K562 (cell line): ENCODE measurements at regions not wholly inside any gene's neighbourhood (a gene's known extent, or its start where the extent isn't known, plus 50 kb on each side); places are given as distances from the start of the nearest gene placed in this dataset.

ENCODE experiments used
- ATAC-seq: fragments of 200-7000 bp; cut with Tn5 transposase; 3 replicates; pipeline ENCODE4 v1.9.1; 2020; ENCODE audit warnings: moderate library complexity
- BruUV-seq: library from RNA; stranded (reverse); fragments of 400-500 nt; replicated peaks from 2 replicates; lab custom pipeline; 2021; lab: Mats Ljungman, UMichigan
- CTCF ChIA-PET: fragments of 300-600 bp; formaldehyde crosslinking; extraction: SDS; loops from one replicate; lab custom pipeline; 2021; ENCODE audit warnings: low intra/inter-chr PET ratio; lab: Yijun Ruan, JAX
- POLR2A ChIA-PET: fragments of 300-600, 350-650 bp; sonication (Branson Sonifier 250); formaldehyde crosslinking; extraction: SDS; loops from one replicate; lab custom pipeline; 2021; ENCODE audit warnings: antibody characterized with exemption, inconsistent platforms; lab: Yijun Ruan, JAX
- DNase-seq, 4 experiments: peaks; one replicate each; pipeline versions ENCODE4 v3.0.0 to v3.0.0-alpha.2; 2011 to 2018; ENCODE audit warnings: low spot score in 3 of 4, mixed read lengths in 3 of 4; ENCODE audit errors: extremely low read depth in 1 of 4
- FAIRE-seq: peaks from 2 replicates; lab custom pipeline; 2011; peaks lifted over from hg19 to GRCh38; lab: Jason Lieb, UNC
- H2AFZ ChIP-seq: 2 replicates; pipeline ENCODE4 v1.6.0; 2011; ENCODE audit warnings: low read depth, low read length, control low read depth, inconsistent platforms
- H3K27ac ChIP-seq: fragments of 200-600 bp; 3 replicates; pipeline ENCODE4 v1.8.0; 2011; ENCODE audit warnings: low read depth, mild to moderate bottlenecking, control low read depth, inconsistent platforms, low read length, moderate library complexity, mixed read lengths; ENCODE audit errors: extremely low read depth
- H3K27me3 ChIP-seq, 2 experiments: fragments of 300-600 bp in 1 of 2; 2 replicates in 1 of 2; 3 replicates in 1 of 2; pipeline versions ENCODE4 v1.6.0 to v1.8.0; 2011; ENCODE audit warnings: inconsistent platforms in 2 of 2, low read length in 2 of 2, mild to moderate bottlenecking in 1 of 2, mixed read lengths in 1 of 2, moderate library complexity in 1 of 2; ENCODE audit not compliant: control insufficient read depth in 2 of 2, insufficient read depth in 2 of 2
- H3K36me3 ChIP-seq: fragments of 300-600 bp; 3 replicates; pipeline ENCODE4 v1.8.0; 2011; ENCODE audit warnings: mild to moderate bottlenecking, low read length, inconsistent platforms; ENCODE audit not compliant: control insufficient read depth, insufficient read depth
- H3K4me1 ChIP-seq, 2 experiments: fragments of 200-600 bp in 1 of 2; replicated peaks in 1 of 2; 2 replicates in 1 of 2; 3 replicates in 1 of 2; pipeline versions ENCODE4 v1.5.1 to v1.8.0; 2011; ENCODE audit warnings: inconsistent platforms in 2 of 2, low read length in 2 of 2, mild to moderate bottlenecking in 1 of 2, mixed read lengths in 1 of 2, moderate library complexity in 1 of 2; ENCODE audit not compliant: control insufficient read depth in 2 of 2, insufficient read depth in 2 of 2
- H3K4me2 ChIP-seq: 2 replicates; pipeline ENCODE4 v1.6.1; 2011; ENCODE audit warnings: low read length, control low read depth, inconsistent platforms, mixed read lengths; ENCODE audit not compliant: insufficient read depth
- H3K4me3 ChIP-seq: fragments of 200-600 bp; sonication (generic), shearing (Covaris generic); 2 replicates; pipeline ENCODE4 v1.5.1; 2016; ENCODE audit warnings: control low read depth, inconsistent platforms
- H3K79me2 ChIP-seq: fragments of 200-600 bp; 3 replicates; pipeline ENCODE4 v1.8.0; 2011; ENCODE audit warnings: low read length, inconsistent platforms; ENCODE audit not compliant: control insufficient read depth, insufficient read depth
- H3K9ac ChIP-seq, 2 experiments: 2 replicates each; pipeline versions ENCODE4 v1.6.0 to v1.6.1; 2011; ENCODE audit warnings: low read depth in 2 of 2, low read length in 2 of 2, control low read depth in 1 of 2, inconsistent platforms in 1 of 2, mild to moderate bottlenecking in 1 of 2, mixed read lengths in 1 of 2; ENCODE audit not compliant: insufficient read depth in 1 of 2
- H3K9me1 ChIP-seq: one replicate; pipeline ENCODE4 v1.6.0; 2011; ENCODE audit warnings: inconsistent platforms, mild to moderate bottlenecking, low read length, moderate library complexity; ENCODE audit not compliant: control insufficient read depth, insufficient read depth
- H3K9me3 ChIP-seq: replicated peaks from 2 replicates; pipeline ENCODE4 v1.5.1; 2011; ENCODE audit warnings: low read depth, low read length, inconsistent platforms; ENCODE audit not compliant: control insufficient read depth, insufficient read depth
- H4K20me1 ChIP-seq: replicated peaks from 2 replicates; pipeline ENCODE4 v1.6.1; 2011; ENCODE audit warnings: low read length, inconsistent platforms, mixed read lengths; ENCODE audit not compliant: control insufficient read depth, insufficient read depth
- CHD2 ChIP-seq: IDR thresholded peaks from 2 replicates; pipeline ENCODE4 v1.6.1; 2011; ENCODE audit warnings: low read depth, low read length
- CTBP1 ChIP-seq: fragments of 450-650 bp; IDR thresholded peaks from 2 replicates; pipeline ENCODE4 v1.6.1; 2016; ENCODE audit warnings: borderline replicate concordance
- MXI1 ChIP-seq: IDR thresholded peaks from 2 replicates; pipeline ENCODE4 v1.6.1; 2011; ENCODE audit warnings: low read depth, mild to moderate bottlenecking, improper control_type of control experiment, low read length
- NR4A1 ChIP-seq, 2 experiments: fragments of 250-450 bp in 1 of 2; fragments of 450-650 bp in 1 of 2; sonication (Bioruptor Pico) in 1 of 2; IDR thresholded peaks; 2 replicates each; pipeline versions ENCODE4 v1.4.0 to v1.6.1; 2016 to 2020; ENCODE audit warnings: mild to moderate bottlenecking in 2 of 2, missing compliant biosample characterization in 1 of 2, missing genetic modification characterization in 1 of 2, moderate library complexity in 1 of 2
- SMAD1 ChIP-seq: fragments of 150-350 bp; IDR thresholded peaks from 2 replicates; pipeline ENCODE4 v1.6.1; 2014; ENCODE audit warnings: low read length, low read depth; ENCODE audit not compliant: partially characterized antibody
- ZBTB17 ChIP-seq: fragments of 450-650 bp; formaldehyde crosslinking; IDR thresholded peaks from 2 replicates; pipeline ENCODE4 v1.4.0; 2020; ENCODE audit warnings: mild to moderate bottlenecking
- WGBS: fragments of 100-300 bp; shearing (Covaris generic); methylation state at CpG from one replicate; pipeline ENCODE4 v1.1.6; 2016; ENCODE audit warnings: low coverage, mixed read lengths; ENCODE audit not compliant: insufficient coverage; ENCODE audit errors: missing lambda C conversion rate; 5-methylcytosine and 5-hydroxymethylcytosine counted together
- in situ Hi-C: fragments of 300-500 bp; cut with MboI; formaldehyde crosslinking; loops from 4 replicates; pipeline ENCODE4 v1.15.0; 2018; ENCODE audit warnings: inconsistent platforms, mixed read lengths
- intact Hi-C: fragments of 100-400 bp; cut with micrococcal nuclease; formaldehyde crosslinking; loops from 2 replicates; pipeline ENCODE4 v1.14.2; 2022
- TF ChIP-seq, protein P1 (sequence below): fragments of 450-650 bp; IDR thresholded peaks from 2 replicates; pipeline ENCODE4 v1.6.1; 2017; ENCODE audit warnings: mild to moderate bottlenecking, moderate library complexity
- TF ChIP-seq, protein P2 (sequence below): sonication (generic); formaldehyde crosslinking; IDR thresholded peaks from 2 replicates; pipeline ENCODE4 v1.8.0; 2022; ENCODE audit warnings: missing genetic modification reagents, mild to moderate bottlenecking, borderline replicate concordance
- TF ChIP-seq, protein P3 (sequence below), 3 experiments: fragments of 200-800 bp in 1 of 3; fragments of 250-450 bp in 1 of 3; fragments of 450-650 bp in 1 of 3; sonication (Bioruptor Pico) in 1 of 3; sonication (Bioruptor generic) in 1 of 3; formaldehyde crosslinking in 1 of 3; IDR thresholded peaks; 2 replicates each; pipeline versions ENCODE4 v1.6.1 to v1.8.0; 2016 to 2022; ENCODE audit warnings: mild to moderate bottlenecking in 2 of 3, missing genetic modification characterization in 2 of 3, missing compliant biosample characterization in 1 of 3, moderate library complexity in 1 of 3

DNA sequence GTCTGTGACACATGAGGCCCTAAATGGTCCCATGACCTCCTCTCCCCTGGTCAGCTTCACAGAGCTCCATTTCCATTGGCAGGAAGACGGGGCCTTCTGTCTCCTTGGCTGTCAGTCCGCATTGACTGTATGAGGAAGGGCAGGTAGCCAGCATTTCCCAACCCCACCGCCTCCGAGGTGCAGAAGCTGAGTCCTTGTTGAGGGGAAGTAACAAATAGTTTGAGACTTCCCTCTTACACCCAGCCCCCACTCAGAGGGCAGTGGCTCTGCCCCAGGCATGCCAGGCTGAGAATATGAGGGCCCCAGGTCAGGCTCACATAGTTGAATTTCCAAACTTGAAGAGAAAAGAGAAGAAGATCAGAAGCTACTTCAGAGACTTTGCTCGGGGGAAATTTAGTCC, 611.1 kb downstream of the BRD1 start:
- WGBS = 0% methylated on average over 3 of the region's 5 CpGs
- BruUV-seq = no TSS peak
- no peaks in the 10 kb centered on the region for H3K9me1 ChIP-seq

More for the DNA sequence above, 611.1 kb downstream of the BRD1 start:
- TF ChIP-seq SMAD1 (no peak), ZBTB17 (CRISPR knock-in tag) (no peak), MXI1 (no peak), CHD2 (no peak), NR4A1 (CRISPR knock-in tag; IDR thresholded peaks at IDR 0.05) (no peak), NR4A1 (tag; IDR thresholded peaks at IDR 0.05) (no peak), CTBP1 (no peak)
- TF ChIP-seq, protein P1, sequence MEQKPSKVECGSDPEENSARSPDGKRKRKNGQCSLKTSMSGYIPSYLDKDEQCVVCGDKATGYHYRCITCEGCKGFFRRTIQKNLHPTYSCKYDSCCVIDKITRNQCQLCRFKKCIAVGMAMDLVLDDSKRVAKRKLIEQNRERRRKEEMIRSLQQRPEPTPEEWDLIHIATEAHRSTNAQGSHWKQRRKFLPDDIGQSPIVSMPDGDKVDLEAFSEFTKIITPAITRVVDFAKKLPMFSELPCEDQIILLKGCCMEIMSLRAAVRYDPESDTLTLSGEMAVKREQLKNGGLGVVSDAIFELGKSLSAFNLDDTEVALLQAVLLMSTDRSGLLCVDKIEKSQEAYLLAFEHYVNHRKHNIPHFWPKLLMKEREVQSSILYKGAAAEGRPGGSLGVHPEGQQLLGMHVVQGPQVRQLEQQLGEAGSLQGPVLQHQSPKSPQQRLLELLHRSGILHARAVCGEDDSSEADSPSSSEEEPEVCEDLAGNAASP = no peak
- TF ChIP-seq, protein P2, sequence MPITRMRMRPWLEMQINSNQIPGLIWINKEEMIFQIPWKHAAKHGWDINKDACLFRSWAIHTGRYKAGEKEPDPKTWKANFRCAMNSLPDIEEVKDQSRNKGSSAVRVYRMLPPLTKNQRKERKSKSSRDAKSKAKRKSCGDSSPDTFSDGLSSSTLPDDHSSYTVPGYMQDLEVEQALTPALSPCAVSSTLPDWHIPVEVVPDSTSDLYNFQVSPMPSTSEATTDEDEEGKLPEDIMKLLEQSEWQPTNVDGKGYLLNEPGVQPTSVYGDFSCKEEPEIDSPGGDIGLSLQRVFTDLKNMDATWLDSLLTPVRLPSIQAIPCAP (CRISPR knock-in tag) = no peak
- TF ChIP-seq, protein P3, sequence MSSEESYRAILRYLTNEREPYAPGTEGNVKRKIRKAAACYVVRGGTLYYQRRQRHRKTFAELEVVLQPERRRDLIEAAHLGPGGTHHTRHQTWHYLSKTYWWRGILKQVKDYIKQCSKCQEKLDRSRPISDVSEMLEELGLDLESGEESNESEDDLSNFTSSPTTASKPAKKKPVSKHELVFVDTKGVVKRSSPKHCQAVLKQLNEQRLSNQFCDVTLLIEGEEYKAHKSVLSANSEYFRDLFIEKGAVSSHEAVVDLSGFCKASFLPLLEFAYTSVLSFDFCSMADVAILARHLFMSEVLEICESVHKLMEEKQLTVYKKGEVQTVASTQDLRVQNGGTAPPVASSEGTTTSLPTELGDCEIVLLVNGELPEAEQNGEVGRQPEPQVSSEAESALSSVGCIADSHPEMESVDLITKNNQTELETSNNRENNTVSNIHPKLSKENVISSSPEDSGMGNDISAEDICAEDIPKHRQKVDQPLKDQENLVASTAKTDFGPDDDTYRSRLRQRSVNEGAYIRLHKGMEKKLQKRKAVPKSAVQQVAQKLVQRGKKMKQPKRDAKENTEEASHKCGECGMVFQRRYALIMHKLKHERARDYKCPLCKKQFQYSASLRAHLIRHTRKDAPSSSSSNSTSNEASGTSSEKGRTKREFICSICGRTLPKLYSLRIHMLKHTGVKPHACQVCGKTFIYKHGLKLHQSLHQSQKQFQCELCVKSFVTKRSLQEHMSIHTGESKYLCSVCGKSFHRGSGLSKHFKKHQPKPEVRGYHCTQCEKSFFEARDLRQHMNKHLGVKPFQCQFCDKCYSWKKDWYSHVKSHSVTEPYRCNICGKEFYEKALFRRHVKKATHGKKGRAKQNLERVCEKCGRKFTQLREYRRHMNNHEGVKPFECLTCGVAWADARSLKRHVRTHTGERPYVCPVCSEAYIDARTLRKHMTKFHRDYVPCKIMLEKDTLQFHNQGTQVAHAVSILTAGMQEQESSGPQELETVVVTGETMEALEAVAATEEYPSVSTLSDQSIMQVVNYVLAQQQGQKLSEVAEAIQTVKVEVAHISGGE (CRISPR knock-in tag; IDR thresholded peaks at IDR 0.05) = no peak
- Histone ChIP-seq H4K20me1 (no peaks in the 10 kb centered on the region), H3K4me2 (no peak overlapping the region), H3K27me3 (no peaks in the 10 kb centered on the region), H3K4me3 (no peak overlapping the region), H3K9me3 (no peaks in the 10 kb centered on the region; the same call in 1 of the 2 replicates), H2AFZ (no peak overlapping the region), H3K36me3 (no peaks in the 10 kb centered on the region), H3K79me2 (no peaks in the 10 kb centered on the region), H3K27ac (no peak overlapping the region), H3K9ac (no peak overlapping the region), H3K4me1 (no peaks in the 10 kb centered on the region)
- ChIA-PET POLR2A (no interaction called here), CTCF (no interaction called here)
- no peak for DNase-seq
- intact Hi-C loops (no loop called here), in situ Hi-C loops (no loop called here)
- ATAC-seq = no peak
- FAIRE-seq = no peak
